Panc1 (cell line): ENCODE measurements at regions not wholly inside any gene's neighbourhood (a gene's known extent, or its start where the extent isn't known, plus 50 kb on each side); places are given as distances from the start of the nearest gene placed in this dataset.

Experiments
- ATAC-seq: fragments of 200-7000 bp; cut with Tn5 transposase; 2 replicates; pipeline ENCODE4 v1.9.1; 2020; ENCODE audit warnings: mild to moderate bottlenecking, moderate library complexity
- BruUV-seq: library from RNA; stranded (reverse); fragments of 400-500 nt; replicated peaks from 2 replicates; lab custom pipeline; 2021; lab: Mats Ljungman, UMichigan
- CTCF ChIA-PET: fragments of 300-600 bp; sonication (Branson Sonifier 250); formaldehyde crosslinking; loops from one replicate; lab custom pipeline; 2022; ENCODE audit warnings: antibody characterized with exemption; lab: Charles Lee
- POLR2A ChIA-PET: fragments of 300-600 bp; sonication (Branson Sonifier 250); formaldehyde crosslinking; loops from one replicate; lab custom pipeline; 2022; ENCODE audit warnings: antibody characterized with exemption; lab: Charles Lee
- DNase-seq: peaks from one replicate; pipeline ENCODE4 v3.0.0-alpha.2; 2010; ENCODE audit warnings: low read depth, low spot score
- H3K27ac ChIP-seq: 2 replicates; pipeline ENCODE4 v1.5.1; 2011; ENCODE audit warnings: mild to moderate bottlenecking, low read length, inconsistent platforms
- H3K27me3 ChIP-seq: fragments of 200-500 bp; sonication (Bioruptor generic); 2 replicates; pipeline ENCODE4 v1.6.0; 2014; ENCODE audit warnings: low read length, inconsistent platforms; ENCODE audit not compliant: control insufficient read depth, insufficient read depth
- H3K36me3 ChIP-seq: fragments of 200-500 bp; sonication (Bioruptor generic); 2 replicates; pipeline ENCODE4 v1.5.1; 2014; ENCODE audit warnings: inconsistent platforms, mild to moderate bottlenecking, low read length, moderate library complexity; ENCODE audit not compliant: control insufficient read depth, insufficient read depth
- H3K4me1 ChIP-seq: 2 replicates; pipeline ENCODE4 v1.5.1; 2011; ENCODE audit warnings: inconsistent platforms, mild to moderate bottlenecking, low read length, moderate library complexity; ENCODE audit not compliant: control insufficient read depth, insufficient read depth
- H3K4me3 ChIP-seq, 2 experiments: 2 replicates each; pipeline ENCODE4 v1.5.1; 2011 to 2012; ENCODE audit warnings: low read depth in 2 of 2, low read length in 2 of 2, mild to moderate bottlenecking in 2 of 2, inconsistent platforms in 1 of 2, moderate library complexity in 1 of 2
- H3K9me3 ChIP-seq: fragments of 200-500 bp; sonication (Bioruptor generic); 2 replicates; pipeline ENCODE4 v1.5.1; 2014; ENCODE audit warnings: low read depth, mild to moderate bottlenecking, inconsistent platforms, low read length, moderate library complexity; ENCODE audit not compliant: control insufficient read depth, insufficient read depth
- POLR2AphosphoS5 ChIP-seq: IDR thresholded peaks from 2 replicates; pipeline ENCODE4 v1.6.1; 2012; ENCODE audit warnings: mild to moderate bottlenecking, low read depth, low read length, moderate library complexity
- REST ChIP-seq, 2 experiments: IDR thresholded peaks; 2 replicates each; pipeline ENCODE4 v1.6.1; 2011 to 2012; ENCODE audit warnings: low read depth in 2 of 2, control low read depth in 1 of 2, low read length in 1 of 2, mild to moderate bottlenecking in 1 of 2, moderate library complexity in 1 of 2; ENCODE audit not compliant: insufficient read depth in 1 of 2
- SIN3A ChIP-seq: IDR thresholded peaks from 2 replicates; pipeline ENCODE4 v1.6.1; 2012; ENCODE audit warnings: low read depth, mild to moderate bottlenecking, low read length, moderate library complexity, borderline replicate concordance; ENCODE audit not compliant: insufficient read depth
- TCF7L2 ChIP-seq: IDR thresholded peaks from 2 replicates; pipeline ENCODE4 v1.6.1; 2011; ENCODE audit warnings: mild to moderate bottlenecking, low read depth, low read length, inconsistent platforms
- in situ Hi-C: cut with HindIII; loops from 2 replicates; pipeline ENCODE4 v1.10.0; 2016; ENCODE audit warnings: low sequenced_read_pairs, low pct_unique_long_range_greater_than_20kb
- intact Hi-C: fragments of 100-400 bp; cut with micrococcal nuclease; formaldehyde crosslinking; loops from one replicate; pipeline ENCODE4 v1.10.0; 2022; ENCODE audit not compliant: unreplicated experiment
- TF ChIP-seq, protein P1 (sequence below): fragments of 450-650 bp; IDR thresholded peaks from 2 replicates; pipeline ENCODE4 v1.5.1; 2017; ENCODE audit warnings: mild to moderate bottlenecking

- CTCF ChIA-PET: no interaction called here
- BruUV-seq: no TSS peak
Observed at GRCh38 chr10:29929006-29929405, 130.4 kb downstream of the JCAD start.

GRCh38 chr10:29926693-29927048 is 132.7 kb downstream of the JCAD start:
- intact Hi-C loops: no loop called here
- CTCF ChIA-PET: no interaction called here

More at GRCh38 chr10:29929006-29929405, 130.4 kb downstream of the JCAD start:
- H3K27ac ChIP-seq: no peak overlapping the region
- no peaks in the 10 kb centered on the region for H3K36me3 ChIP-seq
- in situ Hi-C loops (no loop called here), intact Hi-C loops (no loop called here)
- POLR2A ChIA-PET: no interaction called here
- H3K4me3 ChIP-seq: no peak overlapping the region
- no peaks in the 10 kb centered on the region for H3K27me3 ChIP-seq
- TF ChIP-seq, protein P1, sequence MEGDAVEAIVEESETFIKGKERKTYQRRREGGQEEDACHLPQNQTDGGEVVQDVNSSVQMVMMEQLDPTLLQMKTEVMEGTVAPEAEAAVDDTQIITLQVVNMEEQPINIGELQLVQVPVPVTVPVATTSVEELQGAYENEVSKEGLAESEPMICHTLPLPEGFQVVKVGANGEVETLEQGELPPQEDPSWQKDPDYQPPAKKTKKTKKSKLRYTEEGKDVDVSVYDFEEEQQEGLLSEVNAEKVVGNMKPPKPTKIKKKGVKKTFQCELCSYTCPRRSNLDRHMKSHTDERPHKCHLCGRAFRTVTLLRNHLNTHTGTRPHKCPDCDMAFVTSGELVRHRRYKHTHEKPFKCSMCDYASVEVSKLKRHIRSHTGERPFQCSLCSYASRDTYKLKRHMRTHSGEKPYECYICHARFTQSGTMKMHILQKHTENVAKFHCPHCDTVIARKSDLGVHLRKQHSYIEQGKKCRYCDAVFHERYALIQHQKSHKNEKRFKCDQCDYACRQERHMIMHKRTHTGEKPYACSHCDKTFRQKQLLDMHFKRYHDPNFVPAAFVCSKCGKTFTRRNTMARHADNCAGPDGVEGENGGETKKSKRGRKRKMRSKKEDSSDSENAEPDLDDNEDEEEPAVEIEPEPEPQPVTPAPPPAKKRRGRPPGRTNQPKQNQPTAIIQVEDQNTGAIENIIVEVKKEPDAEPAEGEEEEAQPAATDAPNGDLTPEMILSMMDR: no peak
- TF ChIP-seq TCF7L2 (no peak), POLR2AphosphoS5 (no peak), REST (IDR thresholded peaks at IDR 0.05; ENCODE audit: insufficient read depth in 1 of 2, low read depth in 2 of 2, low read length in 1 of 2) (no peak), SIN3A (no peak)
- H3K4me1 ChIP-seq: no peaks in the 10 kb centered on the region
- ATAC-seq (no peak), DNase-seq (no peak)
- H3K9me3 ChIP-seq: peaks cover 3% of the 10 kb centered on the region; the same call in 1 of the 2 replicates

More at GRCh38 chr10:29926693-29927048, 132.7 kb downstream of the JCAD start:
- H3K27me3 ChIP-seq: no peaks in the 10 kb centered on the region
- BruUV-seq: no TSS peak
- H3K27ac ChIP-seq: no peak overlapping the region
- POLR2A ChIA-PET: no interaction called here
- H3K4me1 ChIP-seq: no peaks in the 10 kb centered on the region
- ATAC-seq (no peak), DNase-seq (no peak)
- TF ChIP-seq TCF7L2 (no peak), POLR2AphosphoS5 (no peak), REST (IDR thresholded peaks at IDR 0.05; ENCODE audit: insufficient read depth in 1 of 2, low read depth in 2 of 2, low read length in 1 of 2) (no peak), SIN3A (no peak)
- TF ChIP-seq, protein P1: no peak
- no peaks in the 10 kb centered on the region for H3K36me3 ChIP-seq
- in situ Hi-C loops: no loop called here
- H3K9me3 ChIP-seq: no peaks in the 10 kb centered on the region
- no peak overlapping the region for H3K4me3 ChIP-seq
